ENCODE measurements at regions not wholly inside any gene's neighbourhood (a gene's known extent, or its start where the extent isn't known, plus 50 kb on each side); places are given as distances from the start of the nearest gene placed in this dataset.

- intact Hi-C loops (cut with DNase I), result no loop called here
- Histone ChIP-seq H3K9me3 (peaks cover 0 to 6% (median 0%) of the 10 kb centered on the region in 4 donors), H3K4me3 (no peak overlapping the region), H3K36me3 (no peaks in the 10 kb centered on the region), H3K27ac (replicated peaks in 1 of 4) (no peak overlapping the region), H3K27me3 (no peaks in the 10 kb centered on the region), H3K4me1 (no peaks in the 10 kb centered on the region)
- no peak for TF ChIP-seq EP300 (IDR thresholded peaks at IDR 0.05)
- no peak for TF ChIP-seq CTCF (IDR thresholded peaks at IDR 0.05)
- TF ChIP-seq POLR2A (IDR thresholded peaks at IDR 0.05; ENCODE audit: low read depth), result no peak
- no peak for TF ChIP-seq POLR2AphosphoS5 (IDR thresholded peaks at IDR 0.05)
- 38% methylated on average over 3 of the region's 3 CpGs for WGBS
- DNase-seq (ENCODE audit: extremely low spot score), result no peak
Observed at GRCh38 chr7:85620936-85621685, 434.3 kb upstream of the SEMA3D start.

GRCh38 chr7:85619236-85619635, 432.4 kb upstream of the SEMA3D start:
- DNase-seq (ENCODE audit: extremely low spot score), result no peak
- Histone ChIP-seq H3K36me3 (no peaks in the 10 kb centered on the region), H3K4me1 (no peaks in the 10 kb centered on the region), H3K27me3 (no peaks in the 10 kb centered on the region), H3K4me3 (no peak overlapping the region), H3K27ac (replicated peaks in 1 of 4) (no peak overlapping the region), H3K9me3 (peaks cover 0 to 6% (median 0%) of the 10 kb centered on the region in 4 donors)
- intact Hi-C loops (cut with DNase I), result no loop called here
- 81% methylated on average over 1 of the region's 1 CpG for WGBS
- TF ChIP-seq CTCF (IDR thresholded peaks at IDR 0.05) (no peak), POLR2AphosphoS5 (IDR thresholded peaks at IDR 0.05) (no peak), EP300 (IDR thresholded peaks at IDR 0.05) (no peak), POLR2A (IDR thresholded peaks at IDR 0.05; ENCODE audit: low read depth) (no peak)

- DNase-seq (ENCODE audit: extremely low spot score), result no peak
- H3K9me3 ChIP-seq, result peaks cover 0 to under 1% (median 0%) of the 10 kb centered on the region in 4 donors
- H3K4me1 ChIP-seq, result no peaks in the 10 kb centered on the region
- H3K4me3 ChIP-seq, result no peak overlapping the region
- H3K36me3 ChIP-seq, result no peaks in the 10 kb centered on the region
- WGBS, result 93% methylated on average over 5 of the region's 5 CpGs
- no peaks in the 10 kb centered on the region for H3K27me3 ChIP-seq
- intact Hi-C loops (cut with DNase I), result no loop called here
- TF ChIP-seq CTCF (IDR thresholded peaks at IDR 0.05) (no peak), POLR2AphosphoS5 (IDR thresholded peaks at IDR 0.05) (no peak), POLR2A (IDR thresholded peaks at IDR 0.05; ENCODE audit: low read depth) (no peak), EP300 (IDR thresholded peaks at IDR 0.05) (no peak)
- H3K27ac ChIP-seq (replicated peaks in 1 of 4), result no peak overlapping the region
Observed at GRCh38 chr7:85614684-85615083, 427.8 kb upstream of the SEMA3D start.

- intact Hi-C loops (cut with DNase I), result no loop called here
- DNase-seq (ENCODE audit: extremely low spot score), result no peak
- Histone ChIP-seq H3K9me3 (no peaks in the 10 kb centered on the region), H3K4me3 (no peak overlapping the region), H3K27ac (replicated peaks in 1 of 4) (no peak overlapping the region), H3K4me1 (no peaks in the 10 kb centered on the region), H3K27me3 (no peaks in the 10 kb centered on the region), H3K36me3 (no peaks in the 10 kb centered on the region)
- no peak for TF ChIP-seq POLR2AphosphoS5 (IDR thresholded peaks at IDR 0.05)
- TF ChIP-seq POLR2A (IDR thresholded peaks at IDR 0.05; ENCODE audit: low read depth), result no peak
Observed at GRCh38 chr7:85612514-85612913, 425.7 kb upstream of the SEMA3D start.

- no peaks in the 10 kb centered on the region for H3K36me3 ChIP-seq
- no peak overlapping the region for H3K27ac ChIP-seq (replicated peaks in 1 of 4)
- no peak for TF ChIP-seq POLR2AphosphoS5 (IDR thresholded peaks at IDR 0.05)
- TF ChIP-seq POLR2A (IDR thresholded peaks at IDR 0.05; ENCODE audit: low read depth), result no peak
- TF ChIP-seq EP300 (IDR thresholded peaks at IDR 0.05), result no peak
- TF ChIP-seq CTCF (IDR thresholded peaks at IDR 0.05), result no peak
- no peaks in the 10 kb centered on the region for H3K4me1 ChIP-seq
- intact Hi-C loops (cut with DNase I), result no loop called here
- no peaks in the 10 kb centered on the region for H3K9me3 ChIP-seq
- no peak overlapping the region for H3K4me3 ChIP-seq
- no peaks in the 10 kb centered on the region for H3K27me3 ChIP-seq
- no peak for DNase-seq (ENCODE audit: extremely low spot score)
Observed at GRCh38 chr7:85608804-85609203, 421.9 kb upstream of the SEMA3D start.

Data from esophagus muscularis mucosa (tissue), 4 donors.